ENCODE measurements at regions not wholly inside any gene's neighbourhood (a gene's known extent, or its start where the extent isn't known, plus 50 kb on each side); places are given as distances from the start of the nearest gene placed in this dataset.

GRCh38 chr4:83830138-83830888 lies 294.4 kb downstream of the GPAT3 start:
- Histone ChIP-seq H3K27me3 (ENCODE audit: insufficient read depth) (no peaks in the 10 kb centered on the region), H3K9me2 (ENCODE audit: insufficient read depth) (peaks cover 25% of the 10 kb centered on the region), H3K36me3 (ENCODE audit: insufficient read depth) (no peaks in the 10 kb centered on the region), H4K20me1 (replicated peaks; ENCODE audit: insufficient read depth) (no peaks in the 10 kb centered on the region), H3K4me1 (ENCODE audit: insufficient read depth) (no peaks in the 10 kb centered on the region), H3F3A (replicated peaks; ENCODE audit: low read depth) (no peaks in the 10 kb centered on the region), H3K4me3 (no peak overlapping the region), H3K27ac (ENCODE audit: low read depth) (no peak overlapping the region), H3K79me2 (replicated peaks; ENCODE audit: insufficient read depth) (no peaks in the 10 kb centered on the region), H3K4me2 (no peak overlapping the region), H2AFZ (peak overlapping the region; percentile 89; the same call in 1 of the 2 replicates)
- Mint-ChIP-seq H3K27ac (no peak overlapping the region), H3K9me3 (no peaks in the 10 kb centered on the region; the same call in 2 of the 3 replicates), H3K4me1 (0 out of 3 replicates have a peak, but pooled peaks cover 2% of the 10 kb centered on the region), H3K27me3 (ENCODE audit: insufficient read depth, low read depth, poor library complexity) (no peaks in the 10 kb centered on the region), H3K4me3 (no peak overlapping the region), H3K36me3 (ENCODE audit: low read depth) (no peaks in the 10 kb centered on the region)
- DNase-seq (ENCODE audit: low spot score): no peak
- ATAC-seq: no peak
- TF ChIP-seq ZNF462 (CRISPR knock-in tag; IDR thresholded peaks at IDR 0.05) (no peak), EZH2 (IDR thresholded peaks at IDR 0.05; ENCODE audit: low read depth, unreplicated experiment) (no peak), NANOG (IDR thresholded peaks at IDR 0.05; ENCODE audit: borderline replicate concordance) (no peak), POLR2AphosphoS5 (IDR thresholded peaks at IDR 0.05; ENCODE audit: low read depth) (no peak), STAT1 (IDR thresholded peaks at IDR 0.05; ENCODE audit: unreplicated experiment) (no peak), REST (IDR thresholded peaks at IDR 0.05; ENCODE audit: unreplicated experiment) (no peak), JUNB (IDR thresholded peaks at IDR 0.05; ENCODE audit: unreplicated experiment) (no peak), ETS1 (IDR thresholded peaks at IDR 0.05) (no peak), ZNF114 (CRISPR knock-in tag; IDR thresholded peaks at IDR 0.05) (no peak), ZNF331 (CRISPR knock-in tag; IDR thresholded peaks at IDR 0.05; ENCODE audit: low read depth) (no peak), CREB1 (CRISPR knock-in tag; IDR thresholded peaks at IDR 0.05; ENCODE audit: low read depth) (no peak), EZH2phosphoT487 (IDR thresholded peaks at IDR 0.05; ENCODE audit: unreplicated experiment) (no peak), CTCF (conservative IDR thresholded peaks at IDR 0.05; ENCODE audit: low read depth in 2 of 2) (no peak)

Measured in GM23338 (cell line).